Hepatocyte (in vitro differentiated cells): ENCODE measurements at regions not wholly inside any gene's neighbourhood (a gene's known extent, or its start where the extent isn't known, plus 50 kb on each side); places are given as distances from the start of the nearest gene placed in this dataset.

Experiments
- EZH2 ChIP-seq: fragments of 200-600 bp; sonication (generic); IDR thresholded peaks from 2 replicates; pipeline ENCODE4 v1.6.1; 2016; ENCODE audit warnings: antibody characterized with exemption, mild to moderate bottlenecking, borderline replicate concordance
- TF ChIP-seq, protein P1 (sequence below): fragments of 200-600 bp; sonication (generic); IDR thresholded peaks from 2 replicates; pipeline ENCODE4 v1.5.1; 2016; ENCODE audit warnings: antibody characterized with exemption, mild to moderate bottlenecking; ENCODE audit not compliant: poor library complexity

DNA sequence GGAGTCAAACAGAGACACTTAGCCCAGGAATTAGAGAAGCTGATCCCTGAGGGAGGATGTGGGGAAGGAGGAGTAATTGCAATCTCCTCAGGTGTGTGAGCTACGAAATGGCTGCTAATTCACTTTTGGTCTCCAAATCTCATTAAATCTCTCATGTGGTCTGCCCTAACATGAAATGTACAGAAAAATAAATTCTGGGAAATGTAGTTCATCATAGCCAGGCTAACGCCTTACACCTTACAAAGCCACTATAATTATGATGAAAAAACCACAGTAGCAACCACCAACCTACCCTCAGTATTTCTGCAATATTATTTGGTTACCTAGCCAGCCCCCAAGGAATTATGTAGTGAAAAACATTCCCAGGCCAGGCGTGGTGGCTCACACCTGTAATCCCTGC lies 354.0 kb downstream of the TMEM167A start:
- TF ChIP-seq, protein P1, sequence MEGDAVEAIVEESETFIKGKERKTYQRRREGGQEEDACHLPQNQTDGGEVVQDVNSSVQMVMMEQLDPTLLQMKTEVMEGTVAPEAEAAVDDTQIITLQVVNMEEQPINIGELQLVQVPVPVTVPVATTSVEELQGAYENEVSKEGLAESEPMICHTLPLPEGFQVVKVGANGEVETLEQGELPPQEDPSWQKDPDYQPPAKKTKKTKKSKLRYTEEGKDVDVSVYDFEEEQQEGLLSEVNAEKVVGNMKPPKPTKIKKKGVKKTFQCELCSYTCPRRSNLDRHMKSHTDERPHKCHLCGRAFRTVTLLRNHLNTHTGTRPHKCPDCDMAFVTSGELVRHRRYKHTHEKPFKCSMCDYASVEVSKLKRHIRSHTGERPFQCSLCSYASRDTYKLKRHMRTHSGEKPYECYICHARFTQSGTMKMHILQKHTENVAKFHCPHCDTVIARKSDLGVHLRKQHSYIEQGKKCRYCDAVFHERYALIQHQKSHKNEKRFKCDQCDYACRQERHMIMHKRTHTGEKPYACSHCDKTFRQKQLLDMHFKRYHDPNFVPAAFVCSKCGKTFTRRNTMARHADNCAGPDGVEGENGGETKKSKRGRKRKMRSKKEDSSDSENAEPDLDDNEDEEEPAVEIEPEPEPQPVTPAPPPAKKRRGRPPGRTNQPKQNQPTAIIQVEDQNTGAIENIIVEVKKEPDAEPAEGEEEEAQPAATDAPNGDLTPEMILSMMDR, result no peak
- no peak for TF ChIP-seq EZH2
